Calu3 (cell line): ENCODE measurements at regions not wholly inside any gene's neighbourhood (a gene's known extent, or its start where the extent isn't known, plus 50 kb on each side); places are given as distances from the start of the nearest gene placed in this dataset.

Experiments used
- BruUV-seq: library from RNA; stranded (reverse); fragments of 400-500 nt; replicated peaks from 2 replicates; lab custom pipeline; 2021; lab: Mats Ljungman, UMichigan
- CTCF ChIA-PET: fragments of 300-600 bp; sonication (Branson Sonifier 250); formaldehyde crosslinking; loops from one replicate; lab custom pipeline; 2022; ENCODE audit warnings: antibody characterized with exemption; lab: Charles Lee
- DNase-seq: peaks from one replicate; pipeline ENCODE4 v3.0.0; 2022
- H3K27ac Mint-ChIP-seq: one replicate; pipeline ENCODE4 v1.8.0; 2022; ENCODE audit warnings: mixed read lengths; ENCODE audit not compliant: unreplicated experiment
- H3K27me3 Mint-ChIP-seq: one replicate; pipeline ENCODE4 v1.8.0; 2022; ENCODE audit warnings: mixed read lengths; ENCODE audit not compliant: unreplicated experiment
- H3K36me3 Mint-ChIP-seq: one replicate; pipeline ENCODE4 v1.8.0; 2022; ENCODE audit warnings: mild to moderate bottlenecking, moderate library complexity, mixed read lengths; ENCODE audit not compliant: insufficient read depth, unreplicated experiment
- H3K4me1 Mint-ChIP-seq: one replicate; pipeline ENCODE4 v1.8.0; 2022; ENCODE audit warnings: mild to moderate bottlenecking, low read depth, mixed read lengths; ENCODE audit not compliant: unreplicated experiment
- H3K4me3 Mint-ChIP-seq: one replicate; pipeline ENCODE4 v1.8.0; 2022; ENCODE audit warnings: mild to moderate bottlenecking, low read depth, moderate library complexity, mixed read lengths; ENCODE audit not compliant: unreplicated experiment
- H3K9me3 Mint-ChIP-seq: one replicate; pipeline ENCODE4 v1.8.0; 2022; ENCODE audit warnings: low read depth, mixed read lengths; ENCODE audit not compliant: unreplicated experiment
- intact Hi-C: fragments of 100-400 bp; cut with micrococcal nuclease; formaldehyde crosslinking; loops from one replicate; pipeline ENCODE4 v1.10.0; 2022; ENCODE audit not compliant: unreplicated experiment
- TF ChIP-seq, protein P1 (sequence below): fragments of 200-600 bp; IDR thresholded peaks from one replicate; pipeline ENCODE4 v1.8.0; 2022; ENCODE audit warnings: antibody characterized with exemption; ENCODE audit not compliant: unreplicated experiment

DNA sequence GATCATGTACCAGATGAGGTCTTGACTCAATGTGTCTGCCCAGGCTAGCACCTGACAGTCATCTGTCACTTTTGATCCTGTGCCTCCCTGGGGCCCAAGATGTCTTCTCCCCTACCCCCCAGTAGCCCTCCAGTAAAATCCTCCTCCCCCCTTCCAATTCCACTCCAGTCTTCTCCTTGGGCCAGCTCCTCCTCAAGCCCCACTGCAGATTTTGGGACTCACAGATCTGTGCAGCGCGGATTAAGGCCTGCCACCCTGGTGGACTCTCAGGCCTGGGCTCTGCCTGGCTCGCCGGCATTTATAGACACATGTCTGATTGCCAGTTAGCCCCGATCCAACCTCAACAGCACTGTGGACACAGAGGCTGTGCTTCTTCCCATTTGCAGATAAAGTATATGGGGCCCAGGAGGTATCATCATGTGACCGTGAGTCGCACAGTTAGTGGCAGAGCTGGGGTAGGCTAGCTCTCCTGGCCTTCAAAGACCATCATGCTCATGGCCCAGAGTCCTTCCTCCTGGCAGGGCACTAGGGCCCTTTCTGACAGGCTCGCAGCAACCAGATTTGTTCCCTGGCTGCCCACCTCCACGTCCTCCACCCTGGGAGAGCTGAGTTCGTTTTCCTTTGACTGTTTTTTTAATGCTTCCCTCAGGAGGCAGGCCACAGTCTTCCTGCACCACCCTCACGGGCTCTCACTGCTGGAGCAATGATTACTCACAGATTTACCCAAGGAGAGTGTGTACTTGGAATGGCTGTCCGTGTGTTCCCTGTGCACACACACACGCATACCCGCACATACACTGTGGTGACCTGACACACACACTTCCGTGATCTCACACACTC lies 98.3 kb upstream of the DIO3 start:
- Mint-ChIP-seq H3K27ac (no peak overlapping the region), H3K4me1 (peaks cover 18% of the 10 kb centered on the region), H3K9me3 (no peaks in the 10 kb centered on the region), H3K4me3 (no peak overlapping the region), H3K27me3 (no peaks in the 10 kb centered on the region), H3K36me3 (peaks cover 17% of the 10 kb centered on the region)
- TF ChIP-seq, protein P1, sequence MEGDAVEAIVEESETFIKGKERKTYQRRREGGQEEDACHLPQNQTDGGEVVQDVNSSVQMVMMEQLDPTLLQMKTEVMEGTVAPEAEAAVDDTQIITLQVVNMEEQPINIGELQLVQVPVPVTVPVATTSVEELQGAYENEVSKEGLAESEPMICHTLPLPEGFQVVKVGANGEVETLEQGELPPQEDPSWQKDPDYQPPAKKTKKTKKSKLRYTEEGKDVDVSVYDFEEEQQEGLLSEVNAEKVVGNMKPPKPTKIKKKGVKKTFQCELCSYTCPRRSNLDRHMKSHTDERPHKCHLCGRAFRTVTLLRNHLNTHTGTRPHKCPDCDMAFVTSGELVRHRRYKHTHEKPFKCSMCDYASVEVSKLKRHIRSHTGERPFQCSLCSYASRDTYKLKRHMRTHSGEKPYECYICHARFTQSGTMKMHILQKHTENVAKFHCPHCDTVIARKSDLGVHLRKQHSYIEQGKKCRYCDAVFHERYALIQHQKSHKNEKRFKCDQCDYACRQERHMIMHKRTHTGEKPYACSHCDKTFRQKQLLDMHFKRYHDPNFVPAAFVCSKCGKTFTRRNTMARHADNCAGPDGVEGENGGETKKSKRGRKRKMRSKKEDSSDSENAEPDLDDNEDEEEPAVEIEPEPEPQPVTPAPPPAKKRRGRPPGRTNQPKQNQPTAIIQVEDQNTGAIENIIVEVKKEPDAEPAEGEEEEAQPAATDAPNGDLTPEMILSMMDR, result no peak
- no peak for DNase-seq
- no TSS peak for BruUV-seq
- CTCF ChIA-PET, result no interaction called here
- intact Hi-C loops, result no loop called here

DNA sequence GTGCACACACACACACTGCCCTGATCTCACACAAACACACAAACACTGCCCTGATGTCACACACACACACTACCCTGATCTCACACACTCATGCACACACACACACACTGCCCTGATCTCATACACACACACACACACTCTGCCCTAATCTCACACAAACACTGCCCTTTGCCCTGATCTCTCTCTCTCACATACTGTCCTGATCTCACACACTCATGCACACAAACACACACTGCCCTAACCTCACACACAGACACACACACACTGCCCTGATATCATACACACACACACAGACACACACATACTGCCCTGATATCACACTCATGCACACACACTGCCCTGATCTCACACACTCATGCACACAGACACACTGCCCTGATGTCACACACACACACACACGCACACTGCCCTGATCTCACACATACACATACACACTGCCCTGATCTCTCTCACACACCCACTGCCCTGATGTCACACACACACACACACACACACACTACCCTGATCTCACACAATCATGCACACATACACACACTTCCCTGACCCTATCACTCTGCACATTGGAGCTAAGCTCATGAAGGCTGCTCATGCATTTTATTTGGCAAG lies 97.6 kb upstream of the DIO3 start:
- no peaks in the 10 kb centered on the region for H3K9me3 Mint-ChIP-seq
- no peak overlapping the region for H3K27ac Mint-ChIP-seq
- intact Hi-C loops, result no loop called here
- no peak overlapping the region for H3K4me3 Mint-ChIP-seq
- no peaks in the 10 kb centered on the region for H3K27me3 Mint-ChIP-seq
- H3K36me3 Mint-ChIP-seq, result peaks cover 17% of the 10 kb centered on the region
- DNase-seq, result no peak
- H3K4me1 Mint-ChIP-seq, result peaks cover 18% of the 10 kb centered on the region
- no TSS peak for BruUV-seq
- CTCF ChIA-PET, result interaction anchor here (0.7 to 0.8 kb wide), 2 partner anchors 22 to 178 kb away, joined by 4 to 9 read pairs; no protein-coding TSS in a partner anchor
- TF ChIP-seq, protein P1, result no peak

DNA sequence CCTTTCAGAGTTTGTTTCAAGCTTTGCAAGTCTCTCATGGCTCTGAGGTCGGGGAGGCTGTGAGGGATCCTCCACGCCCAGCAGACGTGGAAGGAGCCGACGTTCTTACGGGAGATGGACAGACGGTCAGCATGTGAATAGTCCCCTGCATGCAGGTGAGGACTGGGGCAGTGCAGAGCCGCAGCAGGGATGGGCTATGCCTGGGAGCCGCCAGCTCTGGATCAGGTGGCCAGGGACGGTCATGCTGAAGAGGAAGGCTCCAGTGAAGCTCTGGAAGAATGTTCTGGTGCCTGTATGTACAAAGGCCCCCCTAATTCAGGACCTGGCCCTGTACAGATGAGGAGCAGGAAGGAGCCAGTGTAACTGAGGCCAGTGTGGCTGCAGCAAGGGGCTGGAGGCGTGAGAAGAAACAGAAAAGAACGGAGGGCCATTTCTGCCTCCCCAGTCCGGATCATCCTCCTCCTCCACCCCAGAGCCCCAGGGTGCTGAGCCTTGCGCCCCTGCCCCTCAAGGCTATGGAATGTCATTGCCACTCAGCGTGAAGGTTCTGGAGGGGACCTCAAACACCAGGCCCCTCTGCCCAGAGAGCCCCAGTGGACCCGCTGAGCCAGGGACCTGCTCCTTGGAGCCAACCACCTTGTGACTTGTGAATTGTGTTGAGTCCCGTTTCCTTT lies 96.8 kb upstream of the DIO3 start:
- Mint-ChIP-seq H3K4me1 (peaks cover 18% of the 10 kb centered on the region), H3K36me3 (peaks cover 17% of the 10 kb centered on the region), H3K27ac (no peak overlapping the region), H3K27me3 (no peaks in the 10 kb centered on the region), H3K4me3 (no peak overlapping the region), H3K9me3 (no peaks in the 10 kb centered on the region)
- CTCF ChIA-PET, result interaction anchor here (0.7 to 0.8 kb wide), 2 partner anchors 23 to 179 kb away, joined by 4 to 9 read pairs; no protein-coding TSS in a partner anchor
- DNase-seq, result no peak
- intact Hi-C loops, result no loop called here
- BruUV-seq, result no TSS peak
- TF ChIP-seq, protein P1, result no peak

DNA sequence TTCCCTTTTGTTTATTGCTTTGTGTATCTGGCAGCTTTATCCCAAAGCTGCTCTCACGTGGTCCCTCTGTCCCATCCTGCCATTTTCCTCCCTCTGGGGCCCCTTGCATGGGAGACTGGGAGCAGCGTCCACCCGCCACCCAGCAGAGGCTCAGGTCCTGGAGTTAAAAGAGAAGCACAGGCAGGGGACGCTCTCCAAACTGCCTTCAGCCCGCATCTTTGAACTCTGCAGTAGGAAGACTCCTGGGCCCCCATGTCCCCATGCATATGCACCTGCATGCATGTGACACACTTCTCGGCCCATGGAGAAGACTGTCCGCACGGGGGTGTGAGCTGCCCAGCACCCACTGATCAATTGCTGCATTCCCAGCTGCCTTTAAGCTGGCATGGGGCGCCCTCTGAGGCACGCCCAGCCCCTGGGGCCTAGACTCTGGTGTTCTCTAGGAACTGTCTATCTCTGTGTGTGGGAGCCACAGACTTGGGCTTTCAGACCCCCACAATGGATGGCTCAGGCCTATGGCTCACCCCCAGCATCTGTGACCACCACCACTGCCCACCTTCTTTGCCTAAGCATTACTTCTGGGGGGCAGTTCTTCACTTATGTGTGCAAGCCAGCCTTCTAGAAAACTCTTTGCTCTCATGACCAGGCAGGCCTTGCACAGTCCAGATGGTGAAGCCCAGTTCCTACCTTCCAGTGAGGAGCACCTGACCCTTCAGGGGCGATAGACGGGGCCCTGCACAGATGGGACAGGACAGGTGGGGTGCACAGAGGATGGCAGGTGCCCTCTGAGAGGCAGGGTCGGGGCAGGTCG lies 96.1 kb upstream of the DIO3 start:
- Mint-ChIP-seq H3K27ac (peak overlapping the region; percentile 43), H3K27me3 (no peaks in the 10 kb centered on the region), H3K4me3 (no peak overlapping the region), H3K4me1 (peaks cover 16% of the 10 kb centered on the region), H3K9me3 (no peaks in the 10 kb centered on the region), H3K36me3 (peaks cover 18% of the 10 kb centered on the region)
- BruUV-seq, result no TSS peak
- TF ChIP-seq, protein P1, result no peak
- intact Hi-C loops, result no loop called here
- CTCF ChIA-PET, result no interaction called here
- DNase-seq, result no peak
